ENCODE measurements at regions not wholly inside any gene's neighbourhood (a gene's known extent, or its start where the extent isn't known, plus 50 kb on each side); places are given as distances from the start of the nearest gene placed in this dataset.

GRCh38 chr6:140001821-140002341, 627.4 kb upstream of the CITED2 start:
- no peak for TF ChIP-seq SUZ12 (IDR thresholded peaks at IDR 0.05; ENCODE audit: extremely low read depth, insufficient read depth, insufficient read length)
- no peak for TF ChIP-seq ZNF274 (IDR thresholded peaks at IDR 0.05; ENCODE audit: low read depth, low read length)
